GM21515 (cell line): ENCODE measurements at regions not wholly inside any gene's neighbourhood (a gene's known extent, or its start where the extent isn't known, plus 50 kb on each side); places are given as distances from the start of the nearest gene placed in this dataset.

Experiments used
- ATAC-seq: cut with Tn5 transposase; IDR thresholded peaks from one replicate; pipeline ENCODE4 v1.9.1; 2021; ENCODE audit not compliant: unreplicated experiment

DNA sequence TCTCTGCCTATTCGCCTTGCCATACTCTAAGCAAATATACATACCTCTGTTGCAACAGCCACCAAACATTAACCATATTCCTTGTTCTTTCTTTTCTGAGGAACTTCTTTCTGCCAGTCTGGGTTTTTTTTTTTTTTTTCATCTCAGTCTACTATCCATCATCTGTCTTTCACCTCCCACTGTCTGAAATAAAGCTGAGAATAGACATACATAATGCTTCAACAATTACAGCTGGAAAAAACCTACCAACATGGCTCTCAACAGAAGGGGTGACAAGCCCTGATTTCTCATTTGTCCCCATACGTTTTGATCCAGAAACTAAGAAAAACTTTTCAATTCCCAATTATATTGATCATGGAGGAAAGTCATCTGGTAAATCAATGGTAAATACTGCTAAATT is 728.8 kb upstream of the POU3F3 start:
- ATAC-seq = no peak

DNA sequence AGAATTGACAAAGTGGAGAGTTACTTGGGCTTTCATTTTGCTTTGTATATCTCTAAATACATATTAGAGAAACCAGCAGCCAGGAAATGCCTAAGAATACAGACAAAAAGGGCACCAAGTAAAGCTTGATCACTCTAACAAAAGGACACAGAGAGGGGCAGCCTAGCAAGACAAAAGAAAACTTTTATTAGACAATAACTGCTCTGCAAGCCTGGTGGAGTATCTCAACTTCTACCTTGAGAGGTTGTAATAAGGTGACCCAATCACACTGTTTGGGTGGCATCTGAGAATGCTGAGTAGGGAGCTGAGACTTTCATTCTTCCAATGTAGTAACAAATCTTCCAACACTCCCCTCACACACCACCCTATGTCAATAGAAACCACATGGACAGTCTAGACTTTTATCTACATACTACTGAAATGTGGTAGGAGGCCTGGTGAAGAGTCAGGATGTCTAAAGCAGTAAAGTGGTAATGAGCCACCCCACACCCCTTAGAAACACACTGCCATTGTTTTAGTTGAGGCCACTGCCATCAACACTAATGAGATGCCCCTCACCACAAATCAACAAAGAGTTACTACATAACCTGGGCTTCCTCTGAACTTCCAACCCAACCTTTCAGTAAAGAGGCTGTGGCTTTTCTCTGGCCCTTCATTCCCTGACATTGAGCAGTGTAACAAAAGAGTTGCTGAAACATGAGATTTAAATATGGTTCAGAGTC is 726.7 kb upstream of the POU3F3 start:
- no peak for ATAC-seq

DNA sequence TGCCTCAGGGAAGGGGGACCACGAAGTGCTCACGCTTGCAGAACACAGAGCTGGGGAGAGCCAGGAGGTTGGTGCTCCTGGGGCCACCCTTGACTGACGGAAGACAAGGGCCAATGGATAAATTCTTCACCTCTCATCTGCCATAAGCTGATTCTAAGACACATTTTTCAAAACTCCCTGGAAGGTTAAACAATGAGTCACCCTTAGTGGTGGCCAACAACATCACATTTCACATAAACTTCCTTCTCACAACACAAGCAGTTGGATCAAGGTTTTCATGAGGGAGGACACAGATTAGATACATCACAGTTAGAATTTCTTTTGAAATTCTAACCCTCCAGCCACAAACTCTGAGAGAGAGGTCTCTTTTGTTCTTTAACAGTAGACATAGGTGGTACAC is 713.6 kb upstream of the POU3F3 start:
- ATAC-seq = no peak

DNA sequence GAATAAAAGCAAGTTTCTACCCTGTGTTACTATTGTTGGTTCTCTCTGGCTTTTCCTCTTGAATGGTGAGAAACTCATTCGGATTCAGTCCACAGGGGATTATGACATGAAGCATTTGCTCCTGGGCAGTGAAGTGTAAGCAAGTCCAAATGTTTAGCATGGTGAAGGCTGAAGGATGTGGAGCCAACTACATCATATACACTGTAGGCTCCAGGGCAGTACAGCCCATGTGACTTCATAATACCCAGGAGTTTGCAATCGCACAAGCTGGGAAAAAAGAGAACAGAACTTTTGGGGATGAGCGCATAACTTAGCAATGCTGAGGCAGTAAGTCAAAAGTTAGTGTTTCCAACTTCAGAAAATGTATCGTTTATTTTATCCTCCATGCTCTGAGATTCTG is 695.7 kb upstream of the POU3F3 start:
- ATAC-seq = no peak

DNA sequence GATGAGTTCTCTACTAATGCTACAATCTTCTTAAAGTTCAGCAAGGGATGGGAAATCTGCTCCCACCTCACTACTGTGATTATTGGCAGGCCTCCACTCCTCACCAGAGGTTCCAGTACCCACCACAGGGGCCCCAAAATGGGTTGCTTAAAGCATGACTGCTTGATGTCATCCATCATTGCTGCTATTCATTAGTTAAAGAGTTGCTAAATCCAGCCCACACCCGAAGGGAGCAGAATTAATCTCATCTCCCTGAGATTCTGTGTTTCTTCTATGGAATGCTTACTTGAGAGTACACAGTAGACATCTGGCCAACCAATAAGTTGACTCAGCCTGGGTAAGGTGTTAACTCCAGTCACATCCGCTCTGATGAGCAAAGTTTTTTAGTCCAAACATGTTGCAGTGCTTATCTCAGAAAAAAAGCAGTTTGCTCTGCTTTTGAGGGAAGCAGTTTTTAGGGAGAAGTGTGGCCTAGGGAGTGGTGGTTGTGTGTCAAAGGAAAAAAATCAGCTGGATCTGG is 690.2 kb upstream of the POU3F3 start:
- no peak for ATAC-seq

GRCh38 chr2:104164721-104165252 is 689.1 kb upstream of the POU3F3 start:
- no peak for ATAC-seq

GRCh38 chr2:104177179-104177578 is 676.7 kb upstream of the POU3F3 start:
- no peak for ATAC-seq

DNA sequence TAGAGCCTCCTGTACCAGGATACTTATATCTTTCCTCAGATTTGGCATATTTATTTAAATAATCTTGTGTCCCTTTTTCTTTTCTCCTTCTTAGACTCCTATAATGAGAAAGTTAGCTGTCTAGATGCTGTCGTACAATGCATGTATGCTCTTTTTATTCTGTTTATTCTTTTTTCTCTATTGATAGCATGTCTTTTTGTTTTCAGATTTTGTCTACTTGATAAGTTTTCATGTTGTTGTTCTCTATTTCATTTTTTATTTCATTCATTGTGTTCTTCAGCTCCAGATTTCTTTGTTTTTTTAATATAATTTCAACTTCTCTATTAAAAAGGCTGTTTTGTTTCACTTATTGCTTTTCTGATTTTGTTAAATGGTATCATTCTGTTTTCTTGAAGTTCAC is 674.3 kb upstream of the POU3F3 start:
- no peak for ATAC-seq

- ATAC-seq = no peak
Measured at GRCh38 chr2:104200533-104201168, 653.3 kb upstream of the POU3F3 start.

GRCh38 chr2:104213758-104214157 is 640.2 kb upstream of the POU3F3 start:
- ATAC-seq = no peak

- ATAC-seq = no peak
Measured at GRCh38 chr2:104215269-104216161, 638.4 kb upstream of the POU3F3 start.

- ATAC-seq = no peak
Measured at GRCh38 chr2:104233591-104233990, 620.3 kb upstream of the POU3F3 start.

- ATAC-seq = no peak
Measured at GRCh38 chr2:104236491-104236890, 617.4 kb upstream of the POU3F3 start.

DNA sequence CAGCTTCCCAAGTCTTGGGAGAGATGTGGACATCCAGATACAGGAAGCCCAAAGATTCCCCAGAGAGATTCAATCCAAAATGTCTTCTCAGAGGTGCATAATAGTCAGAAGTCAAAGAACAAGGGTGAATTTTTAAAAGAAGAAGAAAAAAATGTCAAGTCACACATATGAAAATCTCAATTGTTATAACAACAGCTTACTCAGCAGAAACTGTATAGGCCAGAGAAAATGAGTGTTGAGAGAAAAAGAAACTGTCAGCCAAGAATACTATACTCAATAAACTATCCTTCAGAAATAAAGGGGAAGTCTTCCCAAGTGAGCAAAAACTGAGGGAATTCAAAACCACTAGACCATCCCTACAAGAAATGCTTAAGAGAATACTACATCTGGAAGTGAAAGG is 612.9 kb upstream of the POU3F3 start:
- ATAC-seq = no peak

DNA sequence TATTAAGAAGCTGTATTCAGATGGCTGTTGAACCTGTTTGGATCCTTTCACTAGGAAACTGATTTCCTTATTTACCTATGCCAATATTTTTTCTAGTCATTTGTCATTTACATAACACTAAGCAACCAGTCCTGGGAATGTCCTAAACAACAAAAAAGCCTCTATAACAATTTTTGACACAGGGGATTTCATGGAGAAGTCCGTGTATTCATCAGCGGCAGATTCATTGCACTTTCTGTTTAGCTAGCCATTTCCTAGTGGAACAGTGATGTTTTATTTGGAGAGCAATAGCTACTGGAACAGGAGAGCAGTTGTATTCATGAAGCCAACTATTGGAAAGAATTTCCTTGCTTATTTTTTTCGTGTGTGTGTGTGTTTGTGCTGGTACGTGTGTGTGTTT is 604.3 kb upstream of the POU3F3 start:
- ATAC-seq = no peak

DNA sequence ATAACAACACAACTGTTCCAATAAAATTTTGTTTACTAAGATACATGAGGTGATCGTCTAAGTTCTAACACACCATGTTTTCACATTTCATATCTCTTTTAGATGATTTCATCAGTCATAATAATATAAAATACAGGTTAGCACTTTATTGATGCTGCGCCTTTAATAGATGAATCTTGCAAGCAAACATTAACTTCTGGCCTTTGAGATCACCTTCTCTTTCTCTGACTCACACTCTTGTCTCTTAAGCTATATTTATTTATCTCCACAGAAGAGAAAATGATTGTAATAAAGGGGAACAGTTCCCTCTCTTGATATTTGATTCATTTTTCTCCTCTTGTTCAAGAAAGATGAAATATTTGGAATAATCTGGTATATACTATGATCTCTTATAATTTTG is 603.3 kb upstream of the POU3F3 start:
- ATAC-seq = no peak

DNA sequence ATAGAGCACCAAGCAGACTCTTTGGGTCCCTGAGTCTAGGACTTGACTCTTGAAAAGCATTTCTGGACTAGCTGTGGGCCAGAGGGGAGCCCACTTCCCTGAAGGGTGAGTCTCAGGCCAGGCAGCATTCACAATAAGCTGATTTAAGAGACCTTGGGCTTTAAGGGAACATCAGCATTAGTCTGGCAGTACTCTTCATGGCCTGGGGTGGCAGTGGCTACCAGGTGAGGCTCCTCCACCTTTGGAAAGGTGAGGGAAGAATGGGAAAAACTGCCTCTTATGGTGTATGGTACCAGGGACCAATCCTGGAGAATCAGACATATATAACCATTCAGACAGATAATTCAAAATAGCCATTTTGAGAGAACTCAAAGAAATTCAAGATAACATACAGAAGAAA is 599.9 kb upstream of the POU3F3 start:
- no peak for ATAC-seq

GRCh38 chr2:104262714-104263113 is 591.2 kb upstream of the POU3F3 start:
- ATAC-seq = no peak

DNA sequence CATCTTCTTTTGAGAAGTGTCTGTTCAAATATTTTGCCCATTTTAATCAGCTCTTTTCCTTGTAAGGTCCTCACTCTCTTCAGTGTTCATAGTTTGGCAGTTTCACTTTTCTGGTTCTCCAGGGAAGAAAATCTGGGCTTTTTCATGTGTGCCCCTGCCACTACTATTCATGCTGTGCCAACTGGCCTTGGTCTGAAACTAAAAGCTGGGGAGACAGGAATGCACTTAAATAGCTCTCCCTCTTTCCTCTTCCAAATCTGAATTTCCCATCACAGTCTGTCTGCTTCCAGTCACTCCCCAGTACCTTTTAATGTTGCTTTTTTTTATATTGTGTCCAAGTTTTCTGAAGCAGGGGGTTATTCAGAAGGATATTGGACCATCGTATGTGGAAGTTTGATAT is 574.3 kb upstream of the POU3F3 start:
- no peak for ATAC-seq

GRCh38 chr2:104280216-104280615 is 573.7 kb upstream of the POU3F3 start:
- ATAC-seq = no peak

DNA sequence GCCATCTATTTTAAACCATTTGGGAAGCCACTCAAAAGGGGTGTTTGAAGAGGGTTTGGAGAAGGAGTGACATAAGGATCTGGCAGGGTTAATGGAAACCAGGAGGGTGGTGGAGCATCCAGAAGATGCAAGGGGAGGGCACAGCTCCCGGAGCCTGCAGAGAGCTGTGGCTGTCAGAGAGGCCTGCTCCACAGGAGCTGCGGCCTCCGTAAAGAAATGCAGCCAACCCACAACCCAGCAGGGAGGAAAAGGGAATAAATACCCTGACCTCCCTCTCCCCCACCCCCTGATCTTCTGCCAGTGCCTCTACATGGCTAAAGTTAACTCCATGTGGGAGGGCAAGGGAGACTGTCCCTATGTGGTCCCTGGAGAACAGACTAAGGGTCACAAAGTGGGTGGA is 567.1 kb upstream of the POU3F3 start:
- no peak for ATAC-seq
